Muscle layer of duodenum (tissue), 2 donors: ENCODE measurements at regions not wholly inside any gene's neighbourhood (a gene's known extent, or its start where the extent isn't known, plus 50 kb on each side); places are given as distances from the start of the nearest gene placed in this dataset.

ENCODE experiments used
- H3K27ac ChIP-seq: one replicate; pipeline ENCODE4 v1.7.0; 2013; ENCODE audit warnings: mild to moderate bottlenecking, low read length
- H3K27me3 ChIP-seq: one replicate; pipeline ENCODE4 v1.7.0; 2013; ENCODE audit warnings: low read depth, mild to moderate bottlenecking, control low read depth, low read length
- H3K36me3 ChIP-seq, 2 donors: one replicate each; pipeline ENCODE4 v1.7.0; 2013; ENCODE audit warnings: low read length in 2 of 2, control low read depth in 1 of 2, mild to moderate bottlenecking in 1 of 2; ENCODE audit not compliant: insufficient read depth in 2 of 2, control insufficient read depth in 1 of 2
- H3K4me1 ChIP-seq, 2 donors: one replicate each; pipeline ENCODE4 v1.7.0; 2013; ENCODE audit warnings: low read length in 2 of 2, mild to moderate bottlenecking in 2 of 2, control low read depth in 1 of 2, moderate library complexity in 1 of 2; ENCODE audit not compliant: insufficient read depth in 2 of 2, control insufficient read depth in 1 of 2
- H3K4me3 ChIP-seq, 2 donors: one replicate each; pipeline ENCODE4 v1.7.0; 2013; ENCODE audit warnings: low read length in 2 of 2, low read depth in 1 of 2, mild to moderate bottlenecking in 1 of 2
- H3K9me3 ChIP-seq, 2 donors: one replicate each; pipeline ENCODE4 v1.7.0; 2013; ENCODE audit warnings: low read length in 2 of 2, control low read depth in 1 of 2, mild to moderate bottlenecking in 1 of 2; ENCODE audit not compliant: control insufficient read depth in 1 of 2
- donor health status: healthy.

- no peaks in the 10 kb centered on the region for H3K4me1 ChIP-seq
- no peaks in the 10 kb centered on the region for H3K36me3 ChIP-seq
- H3K27ac ChIP-seq: no peak overlapping the region
- H3K9me3 ChIP-seq: peaks cover 0 to 5% of the 10 kb centered on the region in 2 donors
- no peak overlapping the region for H3K4me3 ChIP-seq
- H3K27me3 ChIP-seq: peaks cover 11% of the 10 kb centered on the region
These were observed 180.2 kb downstream of the INHBB start for GRCh38 chr2:120526047-120526562.

GRCh38 chr2:120526997-120527945 lies 181.3 kb downstream of the INHBB start:
- H3K4me1 ChIP-seq: no peaks in the 10 kb centered on the region
- H3K27ac ChIP-seq: no peak overlapping the region
- H3K27me3 ChIP-seq: peaks cover 5% of the 10 kb centered on the region
- no peaks in the 10 kb centered on the region for H3K36me3 ChIP-seq
- peaks cover 0 to 5% of the 10 kb centered on the region in 2 donors for H3K9me3 ChIP-seq
- no peak overlapping the region for H3K4me3 ChIP-seq

- no peak overlapping the region for H3K27ac ChIP-seq
- no peaks in the 10 kb centered on the region for H3K4me1 ChIP-seq
- no peaks in the 10 kb centered on the region for H3K36me3 ChIP-seq
- peaks cover 0 to 5% of the 10 kb centered on the region in 2 donors for H3K9me3 ChIP-seq
- no peak overlapping the region for H3K4me3 ChIP-seq
- no peaks in the 10 kb centered on the region for H3K27me3 ChIP-seq
These were observed 182.2 kb downstream of the INHBB start for GRCh38 chr2:120528051-120528692.

- peaks cover 0 to 5% of the 10 kb centered on the region in 2 donors for H3K9me3 ChIP-seq
These were observed 182.7 kb downstream of the INHBB start for GRCh38 chr2:120528693-120529076.

DNA sequence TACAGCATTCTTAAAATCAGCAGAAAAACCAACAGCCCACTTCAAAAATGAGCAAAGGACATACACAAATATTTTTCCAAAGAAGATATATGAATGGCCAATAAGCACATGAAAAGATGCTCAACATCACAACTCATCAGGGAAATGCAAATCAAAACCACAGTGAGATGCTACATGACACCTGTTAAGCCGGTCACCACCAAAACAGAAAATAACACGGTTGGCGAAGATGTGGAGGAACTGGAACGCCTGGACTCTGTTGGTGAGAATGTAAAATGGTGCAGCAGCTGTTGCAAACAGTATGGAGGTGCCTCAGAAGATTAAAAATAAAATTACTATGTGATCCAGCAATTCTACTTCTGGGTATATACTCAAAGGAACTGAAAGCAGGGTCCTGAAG lies 184.8 kb downstream of the INHBB start:
- Histone ChIP-seq H3K36me3 (no peaks in the 10 kb centered on the region), H3K4me1 (no peaks in the 10 kb centered on the region), H3K27me3 (no peaks in the 10 kb centered on the region), H3K9me3 (peaks cover 0 to 5% of the 10 kb centered on the region in 2 donors), H3K4me3 (no peak overlapping the region), H3K27ac (no peak overlapping the region)

More at GRCh38 chr2:120528693-120529076, 182.7 kb downstream of the INHBB start:
- Histone ChIP-seq H3K4me1 (no peaks in the 10 kb centered on the region), H3K27me3 (no peaks in the 10 kb centered on the region), H3K27ac (no peak overlapping the region), H3K4me3 (no peak overlapping the region), H3K36me3 (no peaks in the 10 kb centered on the region)

DNA sequence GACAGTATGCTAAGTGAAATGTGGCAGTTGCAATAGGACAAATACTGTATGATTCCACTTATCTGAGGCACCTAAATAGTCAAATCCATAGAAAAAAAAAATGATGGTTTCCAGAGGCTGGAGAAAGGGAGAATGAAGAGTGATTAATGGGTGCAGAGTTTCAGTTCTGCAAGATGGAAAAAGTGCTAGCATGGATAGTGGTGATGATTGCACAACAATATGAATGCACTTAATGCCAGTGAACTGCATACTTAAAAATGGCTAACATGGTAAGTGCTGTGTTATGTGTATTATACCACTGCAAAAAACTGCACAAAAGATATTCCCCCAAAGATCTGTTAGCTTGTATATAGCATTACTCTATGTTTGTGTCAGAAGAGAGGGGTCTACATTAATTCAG lies 185.4 kb downstream of the INHBB start:
- Histone ChIP-seq H3K27me3 (no peaks in the 10 kb centered on the region), H3K4me3 (no peak overlapping the region), H3K27ac (no peak overlapping the region), H3K36me3 (no peaks in the 10 kb centered on the region), H3K9me3 (peaks cover 0 to 5% of the 10 kb centered on the region in 2 donors), H3K4me1 (no peaks in the 10 kb centered on the region)

DNA sequence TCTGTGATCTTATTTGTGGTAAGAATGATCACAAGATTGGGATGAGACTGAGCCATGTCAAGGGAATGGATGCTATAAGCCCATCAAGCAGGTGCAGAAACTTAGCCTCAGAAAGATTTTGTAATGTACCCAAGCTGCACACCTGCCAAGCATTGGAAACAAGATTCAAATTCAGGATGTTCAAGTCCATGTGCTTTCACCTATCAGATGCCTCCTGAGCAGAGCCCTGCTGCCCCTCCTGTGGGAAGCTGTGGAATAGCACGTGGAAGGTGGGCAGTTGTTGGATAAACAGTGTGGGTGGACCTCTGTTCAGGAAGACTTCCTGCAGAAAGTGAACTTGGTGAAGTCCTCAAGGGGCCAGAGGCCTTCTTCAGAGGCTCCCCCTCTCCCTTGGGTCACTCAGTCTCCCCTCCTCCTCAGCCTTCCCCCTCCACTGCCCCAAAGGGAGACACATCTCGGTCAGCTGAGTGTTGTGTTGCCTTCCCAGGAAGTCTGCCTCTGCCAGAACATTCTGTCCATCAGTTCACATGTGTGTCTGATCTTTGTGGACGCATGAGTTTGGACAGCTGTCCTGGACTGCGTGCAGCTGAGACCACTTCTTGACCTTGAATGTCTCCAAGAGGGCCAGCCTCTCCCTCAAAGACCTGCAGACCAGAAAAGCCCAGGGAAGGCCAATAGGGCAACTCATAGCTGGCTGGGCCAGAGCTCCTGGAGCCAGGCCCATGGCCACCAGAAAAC lies 186.1 kb downstream of the INHBB start:
- H3K27me3 ChIP-seq: no peaks in the 10 kb centered on the region
- no peak overlapping the region for H3K27ac ChIP-seq
- H3K4me3 ChIP-seq: no peak overlapping the region
- no peaks in the 10 kb centered on the region for H3K4me1 ChIP-seq
- peaks cover 0 to 5% of the 10 kb centered on the region in 2 donors for H3K9me3 ChIP-seq
- H3K36me3 ChIP-seq: no peaks in the 10 kb centered on the region

GRCh38 chr2:120533625-120534024 lies 187.7 kb downstream of the INHBB start:
- no peaks in the 10 kb centered on the region for H3K4me1 ChIP-seq
- no peak overlapping the region for H3K27ac ChIP-seq
- H3K36me3 ChIP-seq: no peaks in the 10 kb centered on the region
- H3K9me3 ChIP-seq: peaks cover 0 to 5% of the 10 kb centered on the region in 2 donors
- H3K27me3 ChIP-seq: no peaks in the 10 kb centered on the region
- H3K4me3 ChIP-seq: no peak overlapping the region

DNA sequence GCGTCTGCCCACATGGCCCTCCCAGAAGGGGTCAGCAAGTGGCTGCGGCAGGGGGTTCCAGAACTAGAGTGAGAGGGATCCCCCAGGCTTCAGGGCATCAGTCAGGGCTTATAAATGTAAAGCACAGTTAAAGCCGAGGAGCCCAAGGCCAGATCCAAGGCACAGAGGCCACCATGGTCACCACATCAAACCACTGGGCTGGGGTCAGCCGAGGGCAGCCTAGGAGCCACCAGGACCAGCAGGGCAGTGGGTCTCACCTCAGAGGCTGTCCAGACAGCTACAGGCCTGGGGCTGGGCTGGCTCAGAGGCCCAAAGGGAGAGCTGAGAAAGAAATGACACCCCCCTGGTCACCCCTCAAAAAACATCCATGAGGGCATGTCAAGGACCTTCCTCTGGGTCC lies 188.5 kb downstream of the INHBB start:
- Histone ChIP-seq H3K4me1 (no peaks in the 10 kb centered on the region), H3K27ac (no peak overlapping the region), H3K27me3 (no peaks in the 10 kb centered on the region), H3K4me3 (no peak overlapping the region), H3K9me3 (peaks cover 0 to 5% of the 10 kb centered on the region in 2 donors), H3K36me3 (no peaks in the 10 kb centered on the region)

GRCh38 chr2:120535081-120535480 lies 189.1 kb downstream of the INHBB start:
- Histone ChIP-seq H3K4me1 (no peaks in the 10 kb centered on the region), H3K9me3 (peaks cover 0 to 5% of the 10 kb centered on the region in 2 donors), H3K4me3 (no peak overlapping the region), H3K27me3 (no peaks in the 10 kb centered on the region), H3K27ac (no peak overlapping the region), H3K36me3 (no peaks in the 10 kb centered on the region)

GRCh38 chr2:120536141-120536540 lies 190.2 kb downstream of the INHBB start:
- H3K4me1 ChIP-seq: no peaks in the 10 kb centered on the region
- no peaks in the 10 kb centered on the region for H3K9me3 ChIP-seq
- H3K4me3 ChIP-seq: no peak overlapping the region
- no peaks in the 10 kb centered on the region for H3K36me3 ChIP-seq
- no peaks in the 10 kb centered on the region for H3K27me3 ChIP-seq
- no peak overlapping the region for H3K27ac ChIP-seq
